DMS 273 (cell line): ENCODE measurements at regions not wholly inside any gene's neighbourhood (a gene's known extent, or its start where the extent isn't known, plus 50 kb on each side); places are given as distances from the start of the nearest gene placed in this dataset.

Experiments
- DNase-seq: peaks from one replicate; lab custom pipeline; 2025; ENCODE audit not compliant: unreplicated experiment; lab: John Stamatoyannopoulos, UW

DNA sequence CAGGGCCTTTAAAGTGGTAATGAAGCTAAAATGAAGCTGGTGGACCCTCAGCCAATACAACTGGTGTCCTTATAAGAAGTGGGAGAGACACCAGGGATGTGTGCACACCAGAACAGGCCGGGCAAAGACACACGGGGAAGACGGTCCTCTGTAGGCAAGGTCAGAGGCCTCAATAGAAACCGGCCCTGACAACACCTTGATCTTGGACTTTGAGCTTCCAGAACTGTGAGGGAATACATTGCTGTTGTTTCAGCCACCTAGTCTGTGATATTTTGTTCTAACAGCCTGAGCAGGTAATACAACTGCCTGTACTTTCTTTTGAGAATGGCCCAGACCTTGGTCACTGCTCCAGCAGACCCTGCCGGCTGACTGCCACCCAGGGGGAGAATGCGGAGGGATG is 65.6 kb upstream of the FZD7 start:
- DNase-seq = no peak

DNA sequence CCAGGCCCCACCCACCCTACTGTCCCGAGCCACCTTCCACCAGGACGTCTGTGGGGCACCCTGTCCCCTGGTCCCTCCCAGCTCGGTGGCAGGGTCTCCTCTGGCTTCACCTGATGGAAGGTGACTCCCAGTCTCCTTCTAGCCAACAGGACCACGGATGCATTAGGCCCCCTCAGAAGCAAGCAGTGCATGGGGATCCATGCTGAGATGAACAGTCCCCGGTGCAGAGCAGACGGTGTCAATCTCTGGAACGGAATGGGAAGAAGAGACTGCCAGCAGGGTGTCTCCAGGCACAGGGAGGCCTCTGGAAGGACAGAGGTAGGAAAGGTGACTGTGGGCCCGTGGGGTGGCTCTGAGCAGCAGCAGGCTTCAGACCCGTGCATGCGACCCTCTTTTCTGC is 65.2 kb upstream of the FZD7 start:
- no peak for DNase-seq

- no peak for DNase-seq
Measured at GRCh38 chr2:201969241-201969937, 64.3 kb upstream of the FZD7 start.

GRCh38 chr2:201969938-201970785 is 63.5 kb upstream of the FZD7 start:
- DNase-seq = no peak

- no peak for DNase-seq
Measured at GRCh38 chr2:201970786-201971108, 62.9 kb upstream of the FZD7 start.

- DNase-seq = peak; percentile 62
Measured at GRCh38 chr2:201971531-201972228, 62.0 kb upstream of the FZD7 start.

GRCh38 chr2:201972621-201973255 is 60.9 kb upstream of the FZD7 start:
- no peak for DNase-seq

GRCh38 chr2:201973305-201973928 is 60.2 kb upstream of the FZD7 start:
- DNase-seq = peak; percentile 13

- no peak for DNase-seq
Measured at GRCh38 chr2:201974171-201975100, 59.2 kb upstream of the FZD7 start.

DNA sequence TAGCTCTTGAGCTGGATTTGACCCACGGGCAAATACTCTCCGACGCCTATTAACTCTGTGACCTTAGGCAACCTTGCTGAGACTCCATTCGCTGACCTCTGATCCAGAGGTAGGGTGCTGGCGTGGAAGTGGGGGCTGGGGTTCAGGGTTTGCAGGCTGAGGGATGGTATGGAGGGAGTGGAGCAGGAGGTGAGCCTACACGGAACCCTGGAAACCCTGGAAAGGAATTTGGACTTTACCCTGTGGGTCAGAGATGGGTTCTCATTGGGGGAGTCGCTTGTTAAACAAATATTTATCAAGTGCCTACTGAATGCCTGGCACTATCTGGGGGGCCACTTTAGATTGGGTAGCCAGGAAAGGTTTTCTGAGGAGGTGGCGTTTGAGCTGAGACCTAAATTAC is 58.2 kb upstream of the FZD7 start:
- no peak for DNase-seq

GRCh38 chr2:201975964-201976612 is 57.6 kb upstream of the FZD7 start:
- no peak for DNase-seq

DNA sequence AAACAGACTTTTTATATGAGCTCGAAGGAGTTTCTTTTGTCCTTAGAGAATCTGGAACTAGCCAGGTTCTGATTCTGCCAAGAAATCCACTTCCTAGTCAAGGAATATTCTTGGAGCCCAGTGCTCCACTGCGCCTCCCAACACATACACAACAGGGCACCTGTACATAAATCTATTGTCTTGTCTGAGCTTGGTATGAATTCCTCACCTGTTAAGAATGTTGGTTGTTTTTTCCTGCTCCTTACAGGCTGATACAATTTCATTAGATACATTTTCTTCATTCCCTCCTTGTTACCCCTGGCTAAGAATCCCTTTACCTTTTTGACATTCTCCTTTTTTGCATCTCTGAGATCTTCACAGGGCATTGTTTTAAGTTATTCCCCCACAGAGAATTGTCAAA is 56.0 kb upstream of the FZD7 start:
- no peak for DNase-seq

- DNase-seq = no peak
Measured at GRCh38 chr2:201978333-201978732, 55.3 kb upstream of the FZD7 start.

DNA sequence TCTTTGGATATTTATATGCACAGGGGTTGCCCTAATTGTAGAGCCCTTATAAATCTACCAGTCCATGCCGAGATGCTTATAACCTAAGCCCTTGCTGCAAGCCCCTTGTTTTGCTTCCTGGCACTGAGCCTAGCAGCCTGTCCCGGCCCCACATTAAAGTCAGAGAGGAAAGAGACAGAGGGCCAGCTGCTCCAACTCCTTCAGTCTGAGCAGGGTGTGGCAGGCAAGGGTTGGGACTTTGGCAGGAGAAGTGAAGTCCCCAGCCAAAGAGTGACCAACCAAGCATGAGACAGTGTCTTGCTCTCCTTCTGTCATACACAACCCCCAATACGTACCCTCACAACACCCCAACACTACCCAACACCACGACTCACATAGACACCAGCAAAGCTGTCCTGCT is 54.7 kb upstream of the FZD7 start:
- peak; percentile 80 for DNase-seq

- DNase-seq = no peak
Measured at GRCh38 chr2:201980389-201980821, 53.2 kb upstream of the FZD7 start.

DNA sequence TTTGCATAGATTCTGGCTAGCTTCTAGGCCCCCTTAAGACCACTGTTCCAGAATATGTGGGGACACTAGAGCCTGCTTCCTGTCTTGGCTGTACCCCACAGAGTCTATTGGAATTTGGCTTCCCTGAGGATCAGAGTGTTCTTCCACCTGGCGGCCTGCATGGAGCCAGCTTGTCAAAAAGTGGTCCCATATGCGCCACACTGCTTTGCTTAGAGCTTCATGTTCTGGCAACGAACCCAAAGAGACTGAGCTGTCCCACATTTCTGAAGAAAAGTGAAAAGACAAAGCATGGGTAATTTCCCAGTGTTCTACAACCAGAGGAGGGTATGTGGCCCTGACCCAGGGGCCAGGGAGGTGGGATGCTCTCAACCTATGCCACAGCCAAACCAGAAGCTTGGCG is 52.7 kb upstream of the FZD7 start:
- no peak for DNase-seq

GRCh38 chr2:201983174-201983573 is 50.5 kb upstream of the FZD7 start:
- peak; percentile 18 for DNase-seq

DNA sequence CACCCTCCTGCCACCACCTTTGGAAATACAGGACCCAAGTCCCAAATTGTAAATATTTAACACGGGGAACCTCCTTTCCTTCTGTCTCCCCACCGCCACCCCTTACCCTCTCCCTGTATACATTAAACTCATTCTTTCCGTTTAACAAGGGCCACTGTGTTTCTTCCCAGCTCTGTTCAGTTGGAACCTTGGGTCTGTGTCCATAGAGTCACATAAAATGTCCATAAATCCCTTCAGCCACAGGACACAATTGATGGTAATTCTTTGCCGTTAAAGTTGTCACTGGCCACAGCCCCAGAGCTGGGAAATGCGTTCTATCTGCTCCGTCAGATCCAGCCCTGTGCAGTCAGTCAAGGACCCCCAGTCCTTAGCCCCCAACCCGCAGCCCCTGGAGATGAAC is 49.9 kb upstream of the FZD7 start:
- DNase-seq = no peak
